Esophagus muscularis mucosa (tissue), 4 donors: ENCODE measurements at regions not wholly inside any gene's neighbourhood (a gene's known extent, or its start where the extent isn't known, plus 50 kb on each side); places are given as distances from the start of the nearest gene placed in this dataset.

Source experiments
- DNase-seq: peaks from one replicate; pipeline ENCODE4 v3.0.0-alpha.2; 2017; ENCODE audit errors: extremely low spot score
- H3K27ac ChIP-seq, 4 donors: fragments of 200-600 bp; sonication (generic); replicated peaks in 1 of 4; 1 replicate in 3 of 4; 2 replicates in 1 of 4; pipeline ENCODE4 v1.5.1; 2016 to 2019; ENCODE audit warnings: mild to moderate bottlenecking in 1 of 4
- H3K27me3 ChIP-seq, 4 donors: fragments of 200-600 bp; sonication (generic); one replicate each; pipeline versions ENCODE4 v1.5.1 to v1.6.0; 2016 to 2019
- H3K36me3 ChIP-seq, 4 donors: fragments of 200-600 bp; sonication (generic); one replicate each; pipeline ENCODE4 v1.5.1; 2016 to 2019
- H3K4me1 ChIP-seq, 4 donors: fragments of 200-600 bp; sonication (generic); one replicate each; pipeline ENCODE4 v1.5.1; 2016 to 2019
- H3K4me3 ChIP-seq, 4 donors: fragments of 200-600 bp; sonication (generic); 1 replicate in 2 of 4; 2 replicates in 2 of 4; pipeline ENCODE4 v1.5.1; 2016 to 2019; ENCODE audit warnings: mild to moderate bottlenecking in 4 of 4, moderate library complexity in 1 of 4
- H3K9me3 ChIP-seq, 4 donors: fragments of 200-600 bp; sonication (generic); 1 replicate in 3 of 4; 2 replicates in 1 of 4; pipeline ENCODE4 v1.5.1; 2016 to 2019
- CTCF ChIP-seq, 3 experiments: fragments of 200-600 bp in 2 of 3; fragments of 450-650 bp in 1 of 3; sonication (generic) in 2 of 3; IDR thresholded peaks; one replicate each; pipeline ENCODE4 v1.5.1; 2017 to 2019; ENCODE audit warnings: antibody characterized with exemption in 3 of 3, mild to moderate bottlenecking in 2 of 3, moderate library complexity in 1 of 3
- EP300 ChIP-seq: sonication (generic); formaldehyde crosslinking; IDR thresholded peaks from one replicate; pipeline ENCODE4 v1.6.1; 2017; ENCODE audit warnings: antibody characterized with exemption
- POLR2A ChIP-seq: fragments of 450-650 bp; IDR thresholded peaks from one replicate; pipeline ENCODE4 v1.6.1; 2017; ENCODE audit warnings: antibody characterized with exemption, moderate library complexity, mild to moderate bottlenecking, low read depth
- POLR2AphosphoS5 ChIP-seq, 2 donors: sonication (generic); formaldehyde crosslinking; IDR thresholded peaks; one replicate each; pipeline ENCODE4 v1.6.1; 2017; ENCODE audit warnings: antibody characterized with exemption in 2 of 2
- WGBS: methylation state at CpG from one replicate; pipeline ENCODE4 v1.1.5; 2018; 5-methylcytosine and 5-hydroxymethylcytosine counted together
- intact Hi-C: fragments of 100-400 bp; cut with DNase I; formaldehyde crosslinking; loops from one replicate; pipeline ENCODE4 v1.15.1; 2023

DNA sequence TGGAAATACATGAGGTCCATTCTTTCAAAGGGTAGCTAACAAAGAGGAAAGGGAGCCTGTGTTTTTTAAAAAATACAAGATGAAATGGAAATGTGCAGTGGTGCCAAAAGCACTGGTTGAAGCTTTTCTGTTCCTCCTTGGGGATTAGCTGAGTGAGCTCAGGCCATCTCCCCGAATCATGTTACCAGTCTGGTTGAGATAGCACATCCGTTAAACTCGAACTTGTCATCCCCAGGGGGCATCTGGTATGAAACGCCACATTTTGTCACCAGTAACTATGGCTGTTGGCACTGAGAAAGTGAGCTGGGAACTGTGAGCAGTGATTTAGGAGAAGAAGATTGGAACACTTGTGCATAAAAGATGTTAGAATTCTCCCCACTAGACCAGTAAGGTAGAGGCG lies 196.2 kb downstream of the SAMD5 start:
- Histone ChIP-seq H3K27me3 (no peaks in the 10 kb centered on the region), H3K9me3 (no peaks in the 10 kb centered on the region), H3K4me3 (no peak overlapping the region), H3K36me3 (no peaks in the 10 kb centered on the region), H3K27ac (no peak overlapping the region), H3K4me1 (no peaks in the 10 kb centered on the region)
- TF ChIP-seq POLR2AphosphoS5 (IDR thresholded peaks at IDR 0.05): no peak
- no peak for TF ChIP-seq POLR2A
- TF ChIP-seq EP300: no peak
- intact Hi-C loops: no loop called here
- 80% methylated on average over 5 of the region's 5 CpGs for WGBS
- no peak for DNase-seq

DNA sequence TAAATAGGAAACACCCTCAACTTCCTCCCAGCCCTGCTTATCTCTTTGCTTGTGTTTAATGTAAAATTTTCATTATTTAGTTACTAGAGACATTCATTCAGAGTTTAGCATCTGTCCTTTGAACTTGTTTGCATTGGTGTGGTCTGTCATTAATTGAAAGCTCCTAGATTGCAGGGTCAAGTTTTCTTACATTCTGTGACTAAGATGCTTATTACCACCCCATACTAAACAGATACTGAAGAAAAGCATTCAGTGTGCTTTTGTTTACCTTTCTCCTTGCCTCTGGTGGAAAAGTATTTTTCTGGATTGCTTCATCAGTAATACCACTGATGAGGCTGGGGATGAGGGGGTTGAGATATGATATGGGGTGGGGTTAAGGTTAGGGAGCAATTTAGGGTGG lies 199.0 kb downstream of the SAMD5 start:
- TF ChIP-seq POLR2A: no peak
- TF ChIP-seq POLR2AphosphoS5 (IDR thresholded peaks at IDR 0.05): no peak
- no peak for TF ChIP-seq CTCF (IDR thresholded peaks at IDR 0.05)
- TF ChIP-seq EP300: no peak
- Histone ChIP-seq H3K9me3 (peaks cover 0 to 3% (median 0%) of the 10 kb centered on the region in 4 donors), H3K27ac (no peak overlapping the region), H3K27me3 (no peaks in the 10 kb centered on the region), H3K36me3 (no peaks in the 10 kb centered on the region), H3K4me3 (no peak overlapping the region), H3K4me1 (no peaks in the 10 kb centered on the region)
- intact Hi-C loops: no loop called here
- no peak for DNase-seq

GRCh38 chr6:147708170-147708569 lies 199.7 kb downstream of the SAMD5 start:
- no peaks in the 10 kb centered on the region for H3K27me3 ChIP-seq
- H3K27ac ChIP-seq: no peak overlapping the region
- TF ChIP-seq POLR2A (no peak), POLR2AphosphoS5 (IDR thresholded peaks at IDR 0.05) (no peak), CTCF (IDR thresholded peaks at IDR 0.05) (no peak), EP300 (no peak)
- 91% methylated on average over 3 of the region's 3 CpGs for WGBS
- DNase-seq: no peak
- no peaks in the 10 kb centered on the region for H3K4me1 ChIP-seq
- H3K9me3 ChIP-seq: peaks cover 0 to 5% (median 0%) of the 10 kb centered on the region in 4 donors
- intact Hi-C loops: no loop called here
- no peak overlapping the region for H3K4me3 ChIP-seq
- no peaks in the 10 kb centered on the region for H3K36me3 ChIP-seq

DNA sequence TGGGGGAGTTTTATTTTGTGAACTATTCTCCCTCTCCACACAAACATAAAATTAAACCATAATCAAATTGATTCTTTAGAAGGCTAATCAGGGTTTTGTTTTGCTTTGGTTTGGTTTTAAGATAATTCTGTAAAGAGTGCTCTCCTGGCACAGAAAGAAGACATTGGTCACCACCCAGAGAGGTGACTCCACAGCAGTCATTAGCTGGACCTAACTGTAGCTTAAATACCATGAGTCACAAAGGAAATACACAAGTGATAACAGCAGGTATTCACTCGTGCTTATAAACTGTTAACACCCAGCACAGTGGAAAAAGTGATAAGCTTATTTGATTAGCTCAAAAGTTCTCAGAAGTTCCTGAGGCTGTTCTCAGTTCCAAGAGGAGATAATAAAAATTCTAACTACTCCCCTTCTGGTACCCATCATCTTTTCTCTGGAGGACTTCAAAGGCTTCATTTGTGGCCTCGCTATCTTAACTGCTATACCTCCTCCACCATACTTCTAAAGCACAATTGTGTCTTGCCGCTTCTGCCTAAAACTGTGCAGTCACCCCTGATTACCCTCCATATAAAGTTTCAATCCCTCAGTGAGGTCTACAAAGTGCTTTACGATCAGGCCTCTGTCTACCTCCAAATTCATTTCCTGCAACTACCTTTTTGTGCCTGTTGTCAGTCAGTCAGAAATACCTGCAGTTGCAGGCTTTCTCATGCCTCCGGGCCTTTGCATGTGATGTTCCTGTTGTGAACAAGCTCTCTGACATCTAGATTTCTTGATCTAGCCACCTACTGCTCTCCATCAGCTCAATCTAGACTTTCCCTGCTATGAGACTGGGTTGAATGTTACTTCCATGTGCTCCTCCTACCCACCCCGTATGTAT lies 201.1 kb downstream of the SAMD5 start:
- Histone ChIP-seq H3K9me3 (peaks cover 0 to 5% (median 0%) of the 10 kb centered on the region in 4 donors), H3K36me3 (no peaks in the 10 kb centered on the region), H3K4me3 (no peak overlapping the region), H3K4me1 (no peaks in the 10 kb centered on the region), H3K27ac (no peak overlapping the region), H3K27me3 (no peaks in the 10 kb centered on the region)
- no peak for TF ChIP-seq POLR2A
- no peak for TF ChIP-seq POLR2AphosphoS5 (IDR thresholded peaks at IDR 0.05)
- TF ChIP-seq CTCF (IDR thresholded peaks at IDR 0.05): no peak
- TF ChIP-seq EP300: no peak
- DNase-seq: no peak
- 83% methylated on average over 6 of the region's 6 CpGs for WGBS
- intact Hi-C loops: no loop called here

- Histone ChIP-seq H3K27ac (no peak overlapping the region), H3K4me3 (no peak overlapping the region), H3K27me3 (no peaks in the 10 kb centered on the region), H3K36me3 (no peaks in the 10 kb centered on the region), H3K4me1 (no peaks in the 10 kb centered on the region), H3K9me3 (peaks cover 0 to 5% (median 0%) of the 10 kb centered on the region in 4 donors)
- TF ChIP-seq POLR2AphosphoS5 (IDR thresholded peaks at IDR 0.05) (no peak), POLR2A (no peak), EP300 (no peak)
- 93% methylated on average over 2 of the region's 2 CpGs for WGBS
- DNase-seq: no peak
- intact Hi-C loops: no loop called here
These were observed 202.4 kb downstream of the SAMD5 start for GRCh38 chr6:147710890-147711289.

DNA sequence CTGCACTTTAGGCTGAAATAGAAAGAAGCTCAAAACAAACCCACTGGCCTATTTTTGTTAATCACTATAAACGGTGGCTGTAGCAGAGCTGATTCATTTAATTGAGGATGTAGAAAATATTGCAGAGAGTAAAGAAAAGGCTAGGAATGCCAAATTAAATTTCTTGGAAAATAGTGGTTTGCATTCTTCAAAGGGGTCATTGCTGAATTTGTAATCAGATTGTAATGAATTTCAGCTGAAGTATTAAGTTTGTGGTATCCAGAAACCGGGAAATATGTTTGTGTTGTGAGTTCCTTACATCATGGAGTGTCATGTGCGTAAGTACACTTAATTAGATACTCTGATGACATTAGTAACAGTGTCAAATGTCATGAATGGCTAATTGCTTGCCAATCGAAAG lies 203.0 kb downstream of the SAMD5 start:
- Histone ChIP-seq H3K27me3 (no peaks in the 10 kb centered on the region), H3K9me3 (peaks cover 0 to 5% (median 0%) of the 10 kb centered on the region in 4 donors), H3K36me3 (no peaks in the 10 kb centered on the region), H3K27ac (no peak overlapping the region), H3K4me3 (no peak overlapping the region), H3K4me1 (no peaks in the 10 kb centered on the region)
- WGBS: 75% methylated on average over 4 of the region's 4 CpGs
- no peak for DNase-seq
- intact Hi-C loops: no loop called here
- TF ChIP-seq POLR2AphosphoS5 (IDR thresholded peaks at IDR 0.05) (no peak), EP300 (no peak), CTCF (IDR thresholded peaks at IDR 0.05) (no peak), POLR2A (no peak)
